NCI-H2081 (cell line): ENCODE measurements at regions not wholly inside any gene's neighbourhood (a gene's known extent, or its start where the extent isn't known, plus 50 kb on each side); places are given as distances from the start of the nearest gene placed in this dataset.

Experiments used
- DNase-seq, 2 experiments: peaks; one replicate each; lab custom pipeline; 2025; lab: John Stamatoyannopoulos, UW

GRCh38 chr12:13841358-13841757 is 140.0 kb downstream of the GRIN2B start:
- DNase-seq: no peak

DNA sequence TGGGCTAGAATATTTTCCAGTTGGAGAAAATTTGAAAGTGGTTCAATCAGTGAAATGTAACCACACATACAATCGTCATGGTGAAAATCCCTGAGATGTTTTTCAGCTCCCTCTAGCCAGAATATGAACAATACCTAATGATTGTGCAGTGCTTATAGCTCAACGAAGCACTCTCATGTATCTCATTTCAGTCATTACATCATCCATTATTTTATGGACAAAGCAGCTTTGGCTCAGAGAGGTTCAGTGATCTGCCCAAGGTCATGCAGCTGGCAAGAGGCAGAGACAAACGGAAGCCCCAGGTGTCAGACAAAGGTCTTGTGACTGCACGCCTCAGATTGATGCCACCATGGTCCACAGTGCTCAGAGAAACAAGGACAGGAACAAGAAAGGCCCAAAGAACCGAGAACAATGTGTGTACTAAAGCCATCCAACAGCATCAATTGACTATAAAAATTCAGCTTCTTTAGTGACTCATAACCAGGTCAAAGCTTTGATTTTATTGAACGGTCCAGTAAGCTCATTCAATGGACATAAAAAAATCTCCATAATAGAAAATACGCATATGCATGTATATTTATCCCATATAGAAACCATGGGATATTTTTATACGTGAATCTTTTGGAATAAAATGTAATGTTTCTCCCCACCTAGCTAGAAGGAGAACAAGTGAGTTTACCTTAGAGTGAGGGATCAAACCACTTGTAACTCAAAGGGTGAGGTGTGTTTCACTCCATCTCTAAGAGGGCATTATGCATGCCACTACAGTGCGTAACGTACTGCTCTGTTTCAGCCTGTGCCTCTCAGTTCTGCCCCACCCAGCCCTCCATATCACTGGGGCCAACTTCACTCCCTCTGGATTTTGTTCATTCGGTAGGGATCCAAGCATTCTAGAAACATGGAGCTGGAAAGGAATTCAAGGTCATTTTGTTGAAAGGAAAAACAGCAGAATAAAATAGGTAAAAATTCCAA is 141.8 kb downstream of the GRIN2B start:
- DNase-seq: no peak

GRCh38 chr12:13836099-13836498 is 145.3 kb downstream of the GRIN2B start:
- DNase-seq: no peak

DNA sequence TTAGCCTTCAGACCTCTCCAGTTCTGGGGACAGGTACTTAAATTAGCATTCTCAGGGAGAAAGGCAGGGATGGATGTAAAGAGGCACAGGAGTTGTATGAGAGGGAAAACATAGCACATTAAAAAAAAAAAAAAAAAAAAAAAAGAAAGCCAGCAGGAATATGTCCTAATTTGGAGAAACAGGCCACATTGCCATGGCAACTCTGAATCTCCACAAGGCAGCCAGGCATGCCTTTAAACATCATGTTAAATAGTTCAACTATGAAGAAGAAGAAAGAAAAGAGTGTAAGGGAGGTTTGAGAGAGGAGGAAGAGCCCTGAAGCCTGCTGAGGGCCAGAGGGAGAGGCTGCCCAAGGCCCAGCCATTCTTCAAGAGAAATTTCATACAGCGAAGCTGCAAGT is 145.8 kb downstream of the GRIN2B start:
- no peak for DNase-seq

DNA sequence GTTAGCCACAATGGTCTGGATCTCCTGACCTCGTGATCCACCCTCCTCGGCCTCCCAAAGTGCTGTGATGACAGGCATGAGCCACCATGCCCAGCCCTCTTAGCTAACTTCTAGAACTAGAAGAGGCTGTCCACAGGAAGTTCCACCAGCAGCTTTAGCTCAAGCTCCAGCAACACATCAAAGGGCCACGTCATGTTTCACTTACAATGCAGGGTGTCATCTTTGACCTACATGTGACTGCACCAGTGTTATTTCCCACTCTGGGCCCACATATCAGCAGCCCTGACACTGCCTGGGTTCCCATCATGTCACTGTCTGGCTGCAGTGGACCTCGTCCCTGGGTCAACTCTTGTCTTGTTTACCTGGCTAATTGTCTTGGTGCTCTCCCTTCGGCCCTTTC is 147.2 kb downstream of the GRIN2B start:
- DNase-seq: no peak

DNA sequence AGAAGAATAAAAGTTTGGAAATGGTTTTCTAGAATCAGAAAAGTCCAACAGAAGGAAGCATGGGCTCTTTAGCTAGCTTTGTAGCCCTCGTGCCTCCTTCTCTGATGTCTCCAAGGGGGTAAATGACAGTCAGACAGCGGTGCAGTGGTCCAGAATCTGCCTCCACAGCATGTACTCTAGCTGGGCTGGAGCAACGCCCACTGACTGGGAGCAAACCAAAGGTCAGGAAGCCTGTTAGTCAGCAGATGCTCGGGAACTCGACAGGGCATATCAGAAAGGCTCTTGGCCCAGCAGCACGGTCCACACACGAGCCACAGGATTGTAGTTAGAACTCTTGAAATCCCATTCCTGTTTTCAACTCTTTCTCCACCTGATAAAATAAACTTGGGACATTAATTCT is 164.3 kb downstream of the GRIN2B start:
- no peak for DNase-seq

DNA sequence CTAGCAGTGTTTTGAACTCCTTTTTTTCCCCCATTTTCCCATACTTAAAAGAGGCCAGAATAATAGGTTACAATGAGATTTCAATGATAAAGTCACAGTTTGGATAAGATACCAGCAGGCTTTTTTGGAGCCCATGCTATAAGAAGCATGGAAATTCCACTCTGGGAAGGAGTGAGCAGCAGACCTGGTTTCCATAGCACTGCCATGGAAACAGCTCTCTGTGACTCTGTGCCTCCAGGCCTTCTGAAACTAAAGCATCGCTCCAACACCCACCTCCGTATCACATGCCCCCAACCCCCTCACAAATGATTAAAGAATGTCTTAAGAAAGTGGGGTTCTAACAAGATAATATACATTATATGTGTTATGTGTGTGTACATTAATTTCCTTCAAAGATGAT is 165.0 kb downstream of the GRIN2B start:
- DNase-seq: no peak

- DNase-seq: no peak
These were observed 169.2 kb downstream of the GRIN2B start for GRCh38 chr12:13812168-13812567.

GRCh38 chr12:13811061-13811460 is 170.3 kb downstream of the GRIN2B start:
- DNase-seq: no peak

GRCh38 chr12:13805041-13805440 is 176.4 kb downstream of the GRIN2B start:
- DNase-seq: no peak

DNA sequence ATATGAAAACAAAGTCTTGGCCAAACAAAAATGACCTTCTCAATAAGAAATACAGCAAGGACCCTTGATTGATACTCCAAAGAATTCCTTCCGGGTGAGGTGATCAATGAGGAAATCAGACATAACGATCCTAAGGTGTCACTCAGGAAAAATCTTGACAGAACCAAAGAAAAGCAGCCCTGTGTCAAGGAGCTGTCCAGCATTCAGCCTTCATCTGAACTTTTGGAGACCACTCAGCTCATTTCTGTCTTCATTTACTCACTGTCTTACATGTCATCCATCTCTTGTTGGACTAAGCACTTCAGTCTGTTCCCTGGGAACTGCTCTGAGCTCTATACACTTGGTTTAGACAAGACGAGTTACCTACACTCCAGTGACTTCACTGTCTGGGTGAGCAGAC is 179.9 kb downstream of the GRIN2B start:
- no peak for DNase-seq

GRCh38 chr12:13799574-13799973 is 181.8 kb downstream of the GRIN2B start:
- DNase-seq: peak; percentile 5 to 51

GRCh38 chr12:13798162-13798561 is 183.2 kb downstream of the GRIN2B start:
- no peak for DNase-seq

DNA sequence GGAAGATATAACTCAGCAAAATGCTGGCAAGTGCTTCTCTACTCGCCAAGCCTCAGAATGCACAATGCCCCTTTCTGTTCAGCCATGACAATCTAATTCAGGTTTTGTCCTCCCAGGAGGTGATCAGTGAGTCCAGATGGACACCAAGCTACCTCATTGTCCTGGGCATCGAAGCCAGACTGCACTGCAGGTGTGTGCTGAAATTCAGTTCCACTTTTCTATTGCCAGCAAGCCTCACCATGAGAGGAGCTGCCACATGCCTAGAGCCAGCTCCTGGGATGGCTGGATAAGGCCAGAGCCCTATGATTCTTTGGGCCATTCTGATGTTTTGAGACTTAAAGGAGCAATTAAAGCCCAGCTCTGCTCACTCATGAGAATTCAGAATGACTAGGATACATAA is 186.7 kb downstream of the GRIN2B start:
- no peak for DNase-seq

- DNase-seq: no peak
These were observed 191.1 kb downstream of the GRIN2B start for GRCh38 chr12:13790317-13790716.

DNA sequence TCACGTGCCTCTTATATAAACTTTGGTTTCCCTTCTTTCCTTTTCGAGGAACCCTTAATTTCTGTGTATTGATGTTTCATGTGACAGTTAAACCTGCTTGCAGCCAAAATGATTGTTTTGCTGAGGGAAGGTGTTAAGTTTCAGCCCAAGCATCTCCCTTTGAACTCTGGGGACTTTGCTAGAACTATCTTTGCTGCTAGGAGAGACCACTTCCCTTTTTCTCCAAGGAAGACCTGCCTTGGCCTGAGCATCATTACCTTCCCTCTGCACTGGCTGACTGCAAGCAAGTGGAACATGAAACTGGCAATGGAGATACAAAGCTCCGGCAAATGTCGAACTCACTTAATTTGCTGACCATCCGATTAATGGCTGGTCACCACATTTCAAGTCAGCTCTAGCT is 192.8 kb downstream of the GRIN2B start:
- DNase-seq: no peak

- DNase-seq: no peak
These were observed 194.8 kb downstream of the GRIN2B start for GRCh38 chr12:13786646-13787045.

DNA sequence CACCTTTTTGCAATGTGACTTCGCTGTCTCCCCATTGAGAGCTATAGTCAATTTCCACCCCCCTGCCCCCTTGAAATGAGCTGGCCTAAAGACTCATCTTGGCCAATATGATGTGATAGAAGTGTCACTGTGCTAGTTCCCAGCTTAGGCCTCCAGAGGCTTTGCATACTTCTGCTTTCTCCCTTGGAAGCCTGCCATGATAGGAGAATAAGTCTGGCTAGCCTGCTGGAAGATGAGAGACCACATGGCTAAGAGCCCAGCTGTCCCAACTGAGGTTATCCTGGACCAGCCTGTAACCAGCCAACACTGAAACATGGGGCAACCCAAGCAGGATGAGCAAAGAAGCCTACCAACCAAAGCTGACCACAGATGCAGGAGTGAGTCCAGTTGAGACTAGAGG is 196.9 kb downstream of the GRIN2B start:
- no peak for DNase-seq

DNA sequence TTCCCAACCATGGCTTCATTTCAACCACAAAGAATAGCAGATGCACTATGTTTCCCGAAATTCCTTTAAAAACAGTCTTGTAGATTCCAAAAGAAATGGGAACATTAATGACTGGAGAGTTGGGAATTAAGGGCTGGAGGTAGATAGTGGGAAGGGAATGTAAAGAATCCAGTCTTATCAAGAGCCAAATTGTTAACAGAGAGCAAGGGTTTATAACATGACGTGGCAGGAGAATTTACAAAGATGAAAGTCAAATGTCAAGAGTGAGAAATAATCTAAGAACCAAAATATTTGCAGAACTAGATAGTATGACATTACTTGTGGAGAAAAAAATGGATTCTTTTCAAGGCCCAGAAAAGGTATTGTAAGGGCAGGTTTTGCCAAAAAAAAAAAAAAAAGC is 200.9 kb downstream of the GRIN2B start:
- no peak for DNase-seq

DNA sequence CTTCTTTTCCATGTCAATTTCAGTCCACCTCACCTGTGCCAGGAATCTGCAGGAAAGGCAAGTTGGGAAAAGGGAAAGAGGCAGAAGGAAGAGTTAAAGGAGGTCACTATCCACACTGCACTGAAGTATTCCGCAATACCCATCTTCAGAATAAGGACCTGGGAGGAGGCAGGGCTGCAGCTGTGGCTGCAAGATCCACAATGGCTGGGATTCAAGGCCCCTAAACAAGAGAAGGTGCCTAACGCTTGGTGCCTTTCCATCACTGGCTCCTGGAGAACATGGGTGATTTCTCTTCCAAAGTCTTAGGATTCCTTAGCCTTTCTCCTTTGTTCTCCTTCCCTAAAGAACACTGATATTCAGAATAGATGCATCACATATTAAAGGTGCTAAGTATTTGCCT is 204.0 kb downstream of the GRIN2B start:
- no peak for DNase-seq

DNA sequence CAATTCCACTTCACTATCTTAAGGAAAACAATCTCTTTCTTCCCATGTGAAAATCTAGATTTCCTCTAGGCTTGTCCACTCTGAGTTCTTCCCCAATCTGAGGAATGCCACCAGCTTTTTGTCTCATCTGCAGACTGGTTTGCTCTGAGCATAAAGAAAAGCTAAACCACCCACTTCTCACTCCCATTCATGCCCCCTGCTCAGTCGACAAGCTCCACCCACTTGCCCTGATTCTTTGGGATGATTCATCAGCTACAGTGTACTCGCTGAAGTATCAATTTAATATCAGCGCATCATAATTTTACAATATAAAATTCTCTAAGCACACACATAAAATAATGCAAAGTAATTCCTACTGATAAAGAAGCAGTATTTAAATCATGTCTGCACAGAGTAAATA is 209.1 kb downstream of the GRIN2B start:
- DNase-seq: no peak

GRCh38 chr12:13770576-13770975 is 210.8 kb downstream of the GRIN2B start:
- no peak for DNase-seq

GRCh38 chr12:13769966-13770365 is 211.4 kb downstream of the GRIN2B start:
- no peak for DNase-seq

- DNase-seq: no peak
These were observed 212.1 kb downstream of the GRIN2B start for GRCh38 chr12:13769273-13769672.
